ENCODE measurements at regions not wholly inside any gene's neighbourhood (a gene's known extent, or its start where the extent isn't known, plus 50 kb on each side); places are given as distances from the start of the nearest gene placed in this dataset.

DNA sequence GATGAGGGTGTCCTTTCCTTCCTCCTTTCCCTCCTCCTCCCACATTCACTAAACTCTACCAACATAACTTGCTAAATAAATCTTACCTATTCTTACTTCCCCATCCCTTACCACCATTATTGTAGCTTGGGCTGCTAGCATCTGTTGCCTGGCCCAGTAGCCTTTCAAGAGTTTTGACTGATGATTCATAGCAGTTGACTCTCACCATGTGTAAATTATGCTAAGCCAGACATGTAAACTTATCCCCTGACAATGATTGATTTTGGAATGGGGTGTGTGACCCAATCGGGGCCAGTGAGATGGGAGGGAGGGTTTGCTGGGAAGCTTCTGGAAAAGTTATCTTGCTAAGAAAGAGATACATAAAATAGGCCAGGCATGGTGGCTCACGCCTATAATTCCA, 161.8 kb upstream of the SPRY4 start:
- H3K79me2 ChIP-seq (ENCODE audit: control insufficient read depth, insufficient read depth, low read length) = no peaks in the 10 kb centered on the region
- intact Hi-C loops (cut with micrococcal nuclease) = no loop called here
- H4K20me1 ChIP-seq (ENCODE audit: control insufficient read depth, insufficient read depth, low read length, poor library complexity, severe bottlenecking) = no peaks in the 10 kb centered on the region
- 63% methylated on average over 1 of the region's 2 CpGs for WGBS (ENCODE audit: insufficient coverage)
- TF ChIP-seq EZH2 (IDR thresholded peaks at IDR 0.05; ENCODE audit: borderline replicate concordance, insufficient read depth, low read depth, low read length, poor library complexity, severe bottlenecking) = no peak
- TF ChIP-seq, protein P1, sequence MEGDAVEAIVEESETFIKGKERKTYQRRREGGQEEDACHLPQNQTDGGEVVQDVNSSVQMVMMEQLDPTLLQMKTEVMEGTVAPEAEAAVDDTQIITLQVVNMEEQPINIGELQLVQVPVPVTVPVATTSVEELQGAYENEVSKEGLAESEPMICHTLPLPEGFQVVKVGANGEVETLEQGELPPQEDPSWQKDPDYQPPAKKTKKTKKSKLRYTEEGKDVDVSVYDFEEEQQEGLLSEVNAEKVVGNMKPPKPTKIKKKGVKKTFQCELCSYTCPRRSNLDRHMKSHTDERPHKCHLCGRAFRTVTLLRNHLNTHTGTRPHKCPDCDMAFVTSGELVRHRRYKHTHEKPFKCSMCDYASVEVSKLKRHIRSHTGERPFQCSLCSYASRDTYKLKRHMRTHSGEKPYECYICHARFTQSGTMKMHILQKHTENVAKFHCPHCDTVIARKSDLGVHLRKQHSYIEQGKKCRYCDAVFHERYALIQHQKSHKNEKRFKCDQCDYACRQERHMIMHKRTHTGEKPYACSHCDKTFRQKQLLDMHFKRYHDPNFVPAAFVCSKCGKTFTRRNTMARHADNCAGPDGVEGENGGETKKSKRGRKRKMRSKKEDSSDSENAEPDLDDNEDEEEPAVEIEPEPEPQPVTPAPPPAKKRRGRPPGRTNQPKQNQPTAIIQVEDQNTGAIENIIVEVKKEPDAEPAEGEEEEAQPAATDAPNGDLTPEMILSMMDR (IDR thresholded peaks at IDR 0.05) = no peak
- H3K4me3 Mint-ChIP-seq = no peak overlapping the region
- H3K27ac Mint-ChIP-seq = no peak overlapping the region
- POLR2A ChIA-PET = no interaction called here
- H3K9me3 ChIP-seq (ENCODE audit: control extremely low read depth in 1 of 3, control insufficient read depth in 2 of 3, insufficient read depth in 1 of 3, low read length in 2 of 3) = peaks cover 0 to 15% (median 0%) of the 10 kb centered on the region in 3 donors
- DNase-seq = no peak
- CTCF ChIA-PET = no interaction called here
- H3K9ac ChIP-seq (ENCODE audit: low read length) = no peak overlapping the region
- H3K4me1 ChIP-seq (ENCODE audit: control insufficient read depth in 2 of 2, insufficient read depth in 2 of 2, low read length in 2 of 2) = no peaks in the 10 kb centered on the region
- no peak for ATAC-seq (ENCODE audit: low read depth)
- no peak overlapping the region for H3K4me3 ChIP-seq (ENCODE audit: control extremely low read depth in 1 of 5, extremely low read depth in 1 of 5, insufficient read depth in 1 of 5, low read depth in 2 of 5, low read length in 4 of 5)
- no peaks in the 10 kb centered on the region for H3K4me1 Mint-ChIP-seq
- H3K9me3 Mint-ChIP-seq (ENCODE audit: insufficient read depth) = peaks cover 2% of the 10 kb centered on the region
- no peak overlapping the region for H2AFZ ChIP-seq (ENCODE audit: insufficient read depth, low read depth, low read length, poor library complexity, severe bottlenecking)
- H3K36me3 ChIP-seq (replicated peaks in 1 of 2; ENCODE audit: control extremely low read depth in 1 of 2, control insufficient read depth in 1 of 2, extremely low read depth in 1 of 2, insufficient read depth in 2 of 2, low read length in 1 of 2) = no peaks in the 10 kb centered on the region
- H3K4me2 ChIP-seq (replicated peaks; ENCODE audit: low read depth, low read length, poor library complexity, severe bottlenecking) = no peak overlapping the region
- peaks cover 27% of the 10 kb centered on the region for H3K27me3 Mint-ChIP-seq
- H3K27ac ChIP-seq (ENCODE audit: low read length in 2 of 2) = no peak overlapping the region
- H3K27me3 ChIP-seq (replicated peaks in 1 of 4; ENCODE audit: control extremely low read depth in 1 of 4, control insufficient read depth in 3 of 4, insufficient read depth in 4 of 4, low read length in 3 of 4) = peaks cover 0 to 13% (median 0%) of the 10 kb centered on the region in 4 experiments

DNA sequence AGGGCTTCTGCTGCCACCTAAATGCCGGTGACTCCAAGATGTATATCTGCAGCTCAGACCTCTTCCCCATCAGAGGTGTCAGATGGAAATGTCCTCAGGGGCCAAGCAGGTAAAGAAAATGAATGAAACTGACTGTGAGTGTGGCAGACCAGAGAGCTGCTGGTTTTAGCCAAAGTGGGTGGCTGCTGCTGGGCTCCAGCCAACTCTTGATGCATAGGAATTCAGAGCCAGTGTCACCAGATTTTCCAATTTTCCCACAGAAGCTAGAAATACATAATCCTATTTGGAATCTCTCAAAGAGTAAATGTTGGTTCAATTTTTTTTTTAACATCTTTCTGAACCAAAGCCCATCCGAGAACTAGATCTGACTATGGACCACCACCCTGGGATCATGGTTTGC, 161.2 kb upstream of the SPRY4 start:
- Histone ChIP-seq H3K79me2 (ENCODE audit: control insufficient read depth, insufficient read depth, low read length) (no peaks in the 10 kb centered on the region), H3K36me3 (replicated peaks in 1 of 2; ENCODE audit: control extremely low read depth in 1 of 2, control insufficient read depth in 1 of 2, extremely low read depth in 1 of 2, insufficient read depth in 2 of 2, low read length in 1 of 2) (no peaks in the 10 kb centered on the region), H3K4me1 (ENCODE audit: control insufficient read depth in 2 of 2, insufficient read depth in 2 of 2, low read length in 2 of 2) (no peaks in the 10 kb centered on the region), H3K9me3 (ENCODE audit: control extremely low read depth in 1 of 3, control insufficient read depth in 2 of 3, insufficient read depth in 1 of 3, low read length in 2 of 3) (peaks cover 0 to 15% (median 0%) of the 10 kb centered on the region in 3 donors), H3K9ac (ENCODE audit: low read length) (no peak overlapping the region), H3K4me3 (ENCODE audit: control extremely low read depth in 1 of 5, extremely low read depth in 1 of 5, insufficient read depth in 1 of 5, low read depth in 2 of 5, low read length in 4 of 5) (no peak overlapping the region), H3K27me3 (replicated peaks in 1 of 4; ENCODE audit: control extremely low read depth in 1 of 4, control insufficient read depth in 3 of 4, insufficient read depth in 4 of 4, low read length in 3 of 4) (peaks cover 0 to 13% (median 0%) of the 10 kb centered on the region in 4 experiments), H4K20me1 (ENCODE audit: control insufficient read depth, insufficient read depth, low read length, poor library complexity, severe bottlenecking) (no peaks in the 10 kb centered on the region), H3K4me2 (replicated peaks; ENCODE audit: low read depth, low read length, poor library complexity, severe bottlenecking) (no peak overlapping the region), H3K27ac (ENCODE audit: low read length in 2 of 2) (no peak overlapping the region), H2AFZ (ENCODE audit: insufficient read depth, low read depth, low read length, poor library complexity, severe bottlenecking) (no peak overlapping the region)
- no peak for DNase-seq
- intact Hi-C loops (cut with micrococcal nuclease) = no loop called here
- Mint-ChIP-seq H3K4me3 (no peak overlapping the region), H3K27ac (no peak overlapping the region), H3K4me1 (no peaks in the 10 kb centered on the region), H3K9me3 (ENCODE audit: insufficient read depth) (peaks cover 2% of the 10 kb centered on the region), H3K27me3 (peaks cover 27% of the 10 kb centered on the region)
- WGBS (ENCODE audit: insufficient coverage) = 92% methylated on average over 1 of the region's 2 CpGs
- ATAC-seq (ENCODE audit: low read depth) = no peak
- TF ChIP-seq, protein P1 (IDR thresholded peaks at IDR 0.05) = no peak
- TF ChIP-seq EZH2 (IDR thresholded peaks at IDR 0.05; ENCODE audit: borderline replicate concordance, insufficient read depth, low read depth, low read length, poor library complexity, severe bottlenecking) = no peak
- POLR2A ChIA-PET = no interaction called here
- CTCF ChIA-PET = interaction anchor here (0.7 kb wide), 1 partner anchor 257 kb away, joined by 4 read pairs; no protein-coding TSS in a partner anchor
